HepG2 (cell line): ENCODE measurements at regions not wholly inside any gene's neighbourhood (a gene's known extent, or its start where the extent isn't known, plus 50 kb on each side); places are given as distances from the start of the nearest gene placed in this dataset.

Source experiments
- ATAC-seq: fragments of 200-7000 bp; cut with Tn5 transposase; 3 replicates; pipeline ENCODE4 v1.9.1; 2020; ENCODE audit warnings: mild to moderate bottlenecking, moderate library complexity
- BruUV-seq: library from RNA; stranded (reverse); fragments of 400-500 nt; replicated peaks from 2 replicates; lab custom pipeline; 2021; lab: Mats Ljungman, UMichigan
- CTCF ChIA-PET: fragments of 300-600 bp; formaldehyde crosslinking; extraction: SDS; loops from one replicate; lab custom pipeline; 2021; ENCODE audit warnings: low total read pairs, inconsistent platforms, low intra/inter-chr PET ratio; lab: Yijun Ruan, JAX
- POLR2A ChIA-PET: fragments of 350-600 bp; sonication (Branson Sonifier 250); formaldehyde crosslinking; loops from one replicate; lab custom pipeline; 2020; ENCODE audit warnings: antibody characterized with exemption, inconsistent platforms; lab: Yijun Ruan, JAX
- DNase-seq: peaks from one replicate; pipeline ENCODE4 v3.0.0-alpha.2; 2015; ENCODE audit warnings: low spot score
- FAIRE-seq: peaks from 3 replicates; lab custom pipeline; 2011; peaks lifted over from hg19 to GRCh38; lab: Jason Lieb, UNC
- H2AFZ ChIP-seq: one replicate; pipeline ENCODE4 v1.6.1; 2011; ENCODE audit warnings: low read length, inconsistent platforms
- H3K27ac ChIP-seq: fragments of 300-600 bp; 3 replicates; pipeline ENCODE4 v1.8.0; 2011; ENCODE audit warnings: mixed run types, mild to moderate bottlenecking, mixed read lengths, low read length, inconsistent platforms; ENCODE audit not compliant: insufficient read depth; ENCODE audit errors: extremely low read length
- H3K27me3 ChIP-seq, 2 experiments: fragments of 200-600 bp in 1 of 2; 2 replicates in 1 of 2; 3 replicates in 1 of 2; pipeline versions ENCODE4 v1.6.0 to v1.8.0; 2011; ENCODE audit warnings: low read length in 2 of 2, mild to moderate bottlenecking in 2 of 2, moderate library complexity in 2 of 2, inconsistent platforms in 1 of 2; ENCODE audit not compliant: insufficient read depth in 2 of 2, control insufficient read depth in 1 of 2
- H3K36me3 ChIP-seq, 2 experiments: fragments of 200-600 bp in 1 of 2; replicated peaks in 1 of 2; 2 replicates in 1 of 2; 3 replicates in 1 of 2; pipeline versions ENCODE4 v1.5.1 to v1.8.0; 2011; ENCODE audit warnings: low read length in 2 of 2, inconsistent platforms in 1 of 2; ENCODE audit not compliant: insufficient read depth in 2 of 2, control insufficient read depth in 1 of 2
- H3K4me1 ChIP-seq: 2 replicates; pipeline ENCODE4 v1.5.1; 2012; ENCODE audit warnings: low read length, inconsistent platforms; ENCODE audit not compliant: insufficient read depth
- H3K4me2 ChIP-seq: 2 replicates; pipeline ENCODE4 v1.6.0; 2011; ENCODE audit warnings: low read depth, low read length, inconsistent platforms
- H3K4me3 ChIP-seq, 3 experiments: fragments of 200-600 bp in 1 of 3; sonication (generic), shearing (Covaris generic) in 1 of 3; replicated peaks in 1 of 3; 2 replicates each; pipeline ENCODE4 v1.5.1; 2011 to 2016; ENCODE audit warnings: low read length in 3 of 3, inconsistent platforms in 2 of 3, low read depth in 2 of 3, mild to moderate bottlenecking in 2 of 3, control low read depth in 1 of 3, mixed read lengths in 1 of 3; ENCODE audit not compliant: insufficient read depth in 1 of 3
- H3K79me2 ChIP-seq: one replicate; pipeline ENCODE4 v1.6.1; 2011; ENCODE audit warnings: low read length, inconsistent platforms; ENCODE audit not compliant: insufficient read depth
- H3K9ac ChIP-seq: 2 replicates; pipeline ENCODE4 v1.6.0; 2011; ENCODE audit warnings: mild to moderate bottlenecking, low read depth, low read length, inconsistent platforms; ENCODE audit not compliant: insufficient read depth
- H3K9me3 ChIP-seq: 2 replicates; pipeline ENCODE4 v1.5.1; 2012; ENCODE audit warnings: mild to moderate bottlenecking, low read length
- H4K20me1 ChIP-seq: 2 replicates; pipeline ENCODE4 v1.6.0; 2011; ENCODE audit warnings: inconsistent platforms, mild to moderate bottlenecking, low read length, moderate library complexity; ENCODE audit not compliant: insufficient read depth
- CBX1 ChIP-seq: IDR thresholded peaks from one replicate; pipeline ENCODE4 v1.6.1; 2016; ENCODE audit warnings: antibody characterized with exemption, low read depth
- FOXO1 ChIP-seq: sonication (generic); formaldehyde crosslinking; IDR thresholded peaks from 2 replicates; pipeline ENCODE4 v1.4.0; 2020; ENCODE audit warnings: missing genetic modification reagents
- MTA3 ChIP-seq: sonication (generic); formaldehyde crosslinking; IDR thresholded peaks from 2 replicates; pipeline ENCODE4 v1.4.0; 2020; ENCODE audit warnings: missing genetic modification reagents
- SP1 ChIP-seq, 2 experiments: fragments of 450-650 bp in 1 of 2; sonication (generic) in 1 of 2; formaldehyde crosslinking in 1 of 2; IDR thresholded peaks; 2 replicates each; pipeline versions ENCODE4 v1.4.0 to v1.6.1; 2016 to 2020; ENCODE audit warnings: missing genetic modification reagents in 1 of 2
- THAP11 ChIP-seq: IDR thresholded peaks from 2 replicates; pipeline ENCODE4 v1.6.1; 2016; ENCODE audit warnings: missing biosample characterization, missing genetic modification reagents
- XBP1 ChIP-seq: sonication (generic); formaldehyde crosslinking; IDR thresholded peaks from 2 replicates; pipeline ENCODE4 v1.5.0; 2020; ENCODE audit warnings: missing genetic modification reagents
- ZNF160 ChIP-seq: sonication (generic); formaldehyde crosslinking; IDR thresholded peaks from 2 replicates; pipeline ENCODE4 v1.8.0; 2022; ENCODE audit warnings: mild to moderate bottlenecking, inconsistent platforms, missing genetic modification reagents
- ZNF282 ChIP-seq: fragments of 450-650 bp; IDR thresholded peaks from 2 replicates; pipeline ENCODE4 v1.6.1; 2018; ENCODE audit not compliant: partially characterized antibody
- ZNF501 ChIP-seq: sonication (generic); formaldehyde crosslinking; IDR thresholded peaks from 2 replicates; pipeline ENCODE4 v1.5.1; 2020; ENCODE audit warnings: mild to moderate bottlenecking, moderate library complexity, missing genetic modification reagents
- WGBS: methylation state at CpG from one replicate; pipeline ENCODE4 v1.1.6; 2017; ENCODE audit warnings: low lambda C conversion rate; 5-methylcytosine and 5-hydroxymethylcytosine counted together
- in situ Hi-C: cut with HindIII; loops from 2 replicates; pipeline ENCODE4 v1.10.0; 2017; ENCODE audit warnings: low pct_unique_long_range_greater_than_20kb; ENCODE audit not compliant: extremely low pct_ligation_motif_present
- intact Hi-C: fragments of 100-400 bp; cut with micrococcal nuclease; formaldehyde crosslinking; loops from one replicate; pipeline ENCODE4 v1.10.0; 2022; ENCODE audit not compliant: unreplicated experiment
- TF ChIP-seq, protein P1 (sequence below): sonication (generic); formaldehyde crosslinking; IDR thresholded peaks from 2 replicates; pipeline ENCODE4 v1.4.0; 2020; ENCODE audit warnings: missing genetic modification reagents
- TF ChIP-seq, protein P2 (sequence below): sonication (generic); formaldehyde crosslinking; IDR thresholded peaks from 2 replicates; pipeline ENCODE4 v1.5.0; 2020; ENCODE audit warnings: missing genetic modification reagents

DNA sequence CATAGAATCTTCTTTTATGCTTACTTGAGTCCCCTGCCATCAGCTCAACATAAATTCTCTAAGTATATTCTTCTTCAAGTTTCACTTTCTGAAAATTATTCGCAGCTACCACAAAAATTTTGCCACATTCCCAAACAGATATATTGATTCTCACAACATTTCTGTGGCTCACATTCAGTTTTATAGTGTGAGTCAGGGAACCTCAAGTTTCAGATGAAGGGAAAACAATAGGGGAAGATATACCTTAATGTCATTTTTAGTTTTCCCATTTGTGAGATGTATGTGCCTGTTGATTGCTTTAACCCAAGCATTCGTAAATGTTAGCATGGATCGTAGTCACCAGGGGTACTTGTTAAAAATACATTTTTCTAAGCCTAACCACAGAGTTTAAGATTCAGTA, 465.8 kb downstream of the CCER1 start:
- Histone ChIP-seq H2AFZ (no peak overlapping the region), H3K9ac (no peak overlapping the region), H3K27ac (no peak overlapping the region), H3K4me2 (no peak overlapping the region), H3K27me3 (no peaks in the 10 kb centered on the region), H3K79me2 (no peaks in the 10 kb centered on the region), H4K20me1 (no peaks in the 10 kb centered on the region), H3K36me3 (no peaks in the 10 kb centered on the region), H3K9me3 (peaks cover 66% of the 10 kb centered on the region), H3K4me1 (no peaks in the 10 kb centered on the region), H3K4me3 (no peak overlapping the region)
- BruUV-seq = no TSS peak
- no peak for DNase-seq
- POLR2A ChIA-PET = no interaction called here
- TF ChIP-seq ZNF282 (no peak), MTA3 (CRISPR knock-in tag) (no peak), XBP1 (no peak), FOXO1 (CRISPR knock-in tag) (no peak), CBX1 (no peak), THAP11 (no peak), ZNF160 (CRISPR knock-in tag) (no peak), ZNF501 (no peak), SP1 (IDR thresholded peaks at IDR 0.05) (no peak), SP1 (CRISPR knock-in tag; IDR thresholded peaks at IDR 0.05) (no peak)
- TF ChIP-seq, protein P1, sequence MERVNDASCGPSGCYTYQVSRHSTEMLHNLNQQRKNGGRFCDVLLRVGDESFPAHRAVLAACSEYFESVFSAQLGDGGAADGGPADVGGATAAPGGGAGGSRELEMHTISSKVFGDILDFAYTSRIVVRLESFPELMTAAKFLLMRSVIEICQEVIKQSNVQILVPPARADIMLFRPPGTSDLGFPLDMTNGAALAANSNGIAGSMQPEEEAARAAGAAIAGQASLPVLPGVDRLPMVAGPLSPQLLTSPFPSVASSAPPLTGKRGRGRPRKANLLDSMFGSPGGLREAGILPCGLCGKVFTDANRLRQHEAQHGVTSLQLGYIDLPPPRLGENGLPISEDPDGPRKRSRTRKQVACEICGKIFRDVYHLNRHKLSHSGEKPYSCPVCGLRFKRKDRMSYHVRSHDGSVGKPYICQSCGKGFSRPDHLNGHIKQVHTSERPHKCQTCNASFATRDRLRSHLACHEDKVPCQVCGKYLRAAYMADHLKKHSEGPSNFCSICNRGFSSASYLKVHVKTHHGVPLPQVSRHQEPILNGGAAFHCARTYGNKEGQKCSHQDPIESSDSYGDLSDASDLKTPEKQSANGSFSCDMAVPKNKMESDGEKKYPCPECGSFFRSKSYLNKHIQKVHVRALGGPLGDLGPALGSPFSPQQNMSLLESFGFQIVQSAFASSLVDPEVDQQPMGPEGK (CRISPR knock-in tag) = no peak
- TF ChIP-seq, protein P2, sequence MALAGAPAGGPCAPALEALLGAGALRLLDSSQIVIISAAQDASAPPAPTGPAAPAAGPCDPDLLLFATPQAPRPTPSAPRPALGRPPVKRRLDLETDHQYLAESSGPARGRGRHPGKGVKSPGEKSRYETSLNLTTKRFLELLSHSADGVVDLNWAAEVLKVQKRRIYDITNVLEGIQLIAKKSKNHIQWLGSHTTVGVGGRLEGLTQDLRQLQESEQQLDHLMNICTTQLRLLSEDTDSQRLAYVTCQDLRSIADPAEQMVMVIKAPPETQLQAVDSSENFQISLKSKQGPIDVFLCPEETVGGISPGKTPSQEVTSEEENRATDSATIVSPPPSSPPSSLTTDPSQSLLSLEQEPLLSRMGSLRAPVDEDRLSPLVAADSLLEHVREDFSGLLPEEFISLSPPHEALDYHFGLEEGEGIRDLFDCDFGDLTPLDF (CRISPR knock-in tag) = no peak
- ATAC-seq = no peak
- CTCF ChIA-PET = no interaction called here
- in situ Hi-C loops = no loop called here
- 10% methylated on average over 3 of the region's 3 CpGs for WGBS
- no peak for FAIRE-seq
- intact Hi-C loops = no loop called here
